Bone marrow (tissue), 2 donors: ENCODE measurements at regions not wholly inside any gene's neighbourhood (a gene's known extent, or its start where the extent isn't known, plus 50 kb on each side); places are given as distances from the start of the nearest gene placed in this dataset.
"Not testable (repeated sequence)": the region's sequence is repeated elsewhere in the genome, so short reads cannot be mapped to it uniquely, and the experiment has no call there.

ENCODE experiments used
- DNase-seq, 2 donors: peaks; one replicate each; lab custom pipeline; 2025; lab: John Stamatoyannopoulos, UW

GRCh38 chr5:103860327-103860726, 297.7 kb upstream of the NUDT12 start:
- no peak for DNase-seq

- DNase-seq: not testable (repeated sequence)
These were observed 295.8 kb upstream of the NUDT12 start for GRCh38 chr5:103858367-103858766.

- DNase-seq: no peak
These were observed 288.5 kb upstream of the NUDT12 start for GRCh38 chr5:103851091-103851490.

- DNase-seq: no peak
These were observed 287.3 kb upstream of the NUDT12 start for GRCh38 chr5:103849934-103850333.

GRCh38 chr5:103847060-103847459, 284.5 kb upstream of the NUDT12 start:
- no peak for DNase-seq

GRCh38 chr5:103842936-103843335, 280.3 kb upstream of the NUDT12 start:
- DNase-seq: no peak

GRCh38 chr5:103840600-103840999, 278.0 kb upstream of the NUDT12 start:
- no peak for DNase-seq

- DNase-seq: no peak
These were observed 271.6 kb upstream of the NUDT12 start for GRCh38 chr5:103834216-103834615.

GRCh38 chr5:103829585-103829984, 267.0 kb upstream of the NUDT12 start:
- no peak for DNase-seq

- no peak for DNase-seq
These were observed 265.4 kb upstream of the NUDT12 start for GRCh38 chr5:103827976-103828375.

- no peak for DNase-seq
These were observed 258.8 kb upstream of the NUDT12 start for GRCh38 chr5:103821361-103821760.

- DNase-seq: no peak
These were observed 246.0 kb upstream of the NUDT12 start for GRCh38 chr5:103808464-103809106.

- DNase-seq: no peak
These were observed 242.1 kb upstream of the NUDT12 start for GRCh38 chr5:103804711-103805110.

GRCh38 chr5:103801681-103802080, 239.1 kb upstream of the NUDT12 start:
- no peak for DNase-seq

- no peak for DNase-seq
These were observed 238.3 kb upstream of the NUDT12 start for GRCh38 chr5:103800741-103801495.

- DNase-seq: no peak
These were observed 231.1 kb upstream of the NUDT12 start for GRCh38 chr5:103793595-103794182.

- DNase-seq: no peak
These were observed 223.0 kb upstream of the NUDT12 start for GRCh38 chr5:103785569-103785968.

- no peak for DNase-seq
These were observed 221.1 kb upstream of the NUDT12 start for GRCh38 chr5:103783669-103784068.

GRCh38 chr5:103780794-103781193, 218.2 kb upstream of the NUDT12 start:
- no peak for DNase-seq

GRCh38 chr5:103774721-103775120, 212.1 kb upstream of the NUDT12 start:
- no peak for DNase-seq

GRCh38 chr5:103772248-103772647, 209.7 kb upstream of the NUDT12 start:
- no peak for DNase-seq

- no peak for DNase-seq
These were observed 201.8 kb upstream of the NUDT12 start for GRCh38 chr5:103764403-103764802.

- no peak for DNase-seq
These were observed 196.4 kb upstream of the NUDT12 start for GRCh38 chr5:103758996-103759395.
